SIG-M5 treated with dmso at 0.1 percent for 504 hours (cell line): ENCODE measurements at regions not wholly inside any gene's neighbourhood (a gene's known extent, or its start where the extent isn't known, plus 50 kb on each side); places are given as distances from the start of the nearest gene placed in this dataset.
"Not testable (repeated sequence)": the region's sequence is repeated elsewhere in the genome, so short reads cannot be mapped to it uniquely, and the experiment has no call there.

Source experiments
- DNase-seq: peaks from one replicate; lab custom pipeline; 2025; ENCODE audit not compliant: unreplicated experiment; lab: John Stamatoyannopoulos, UW

- DNase-seq, result no peak
These were observed 540.3 kb downstream of the GABRG2 start for GRCh38 chr5:162607879-162608278.

- DNase-seq, result not testable (repeated sequence)
These were observed 554.2 kb downstream of the GABRG2 start for GRCh38 chr5:162621726-162622263.

- DNase-seq, result no peak
These were observed 556.5 kb downstream of the GABRG2 start for GRCh38 chr5:162624110-162624509.

GRCh38 chr5:162637481-162637880 lies 569.9 kb downstream of the GABRG2 start:
- DNase-seq, result no peak

- DNase-seq, result no peak
These were observed 571.3 kb downstream of the GABRG2 start for GRCh38 chr5:162638849-162639248.

- no peak for DNase-seq
These were observed 573.7 kb downstream of the GABRG2 start for GRCh38 chr5:162641142-162641813.

- DNase-seq, result no peak
These were observed 587.3 kb downstream of the GABRG2 start for GRCh38 chr5:162654661-162655405.

GRCh38 chr5:162657076-162657475 lies 589.5 kb downstream of the GABRG2 start:
- DNase-seq, result no peak

GRCh38 chr5:162664846-162665245 lies 597.3 kb downstream of the GABRG2 start:
- DNase-seq, result no peak

GRCh38 chr5:162668926-162669325 lies 601.4 kb downstream of the GABRG2 start:
- no peak for DNase-seq

GRCh38 chr5:162672061-162672460 lies 604.5 kb downstream of the GABRG2 start:
- no peak for DNase-seq

GRCh38 chr5:162683284-162683683 lies 615.7 kb downstream of the GABRG2 start:
- peak; percentile 35 for DNase-seq

GRCh38 chr5:162684145-162684544 lies 616.6 kb downstream of the GABRG2 start:
- DNase-seq, result peak; percentile 2

- no peak for DNase-seq
These were observed 617.7 kb downstream of the GABRG2 start for GRCh38 chr5:162685302-162685701.

GRCh38 chr5:162696272-162696671 lies 628.7 kb downstream of the GABRG2 start:
- not testable (repeated sequence) for DNase-seq

- no peak for DNase-seq
These were observed 631.8 kb downstream of the GABRG2 start for GRCh38 chr5:162699361-162699760.

GRCh38 chr5:162703914-162704313 lies 636.3 kb downstream of the GABRG2 start:
- peak; percentile 0 for DNase-seq

- DNase-seq, result no peak
These were observed 643.7 kb downstream of the GABRG2 start for GRCh38 chr5:162711244-162711643.

GRCh38 chr5:162719720-162720119 lies 652.1 kb downstream of the GABRG2 start:
- no peak for DNase-seq

- no peak for DNase-seq
These were observed 653.6 kb downstream of the GABRG2 start for GRCh38 chr5:162721125-162721524.

- no peak for DNase-seq
These were observed 684.8 kb upstream of the CCNG1 start for GRCh38 chr5:162752612-162753011.

- no peak for DNase-seq
These were observed 675.3 kb upstream of the CCNG1 start for GRCh38 chr5:162762119-162762518.
